BLaER1 (cell line): ENCODE measurements at regions not wholly inside any gene's neighbourhood (a gene's known extent, or its start where the extent isn't known, plus 50 kb on each side); places are given as distances from the start of the nearest gene placed in this dataset.
A peak's percentile ranks its signal among the peaks of the same experiment; 100 is the strongest.

ENCODE experiments used
- H3K27ac ChIP-seq: shearing (Covaris generic); formaldehyde crosslinking; 2 replicates; pipeline ENCODE4 v1.8.1; 2022
- H3K27me3 ChIP-seq: shearing (Covaris generic); formaldehyde crosslinking; 2 replicates; pipeline ENCODE4 v1.8.1; 2022
- H3K36me3 ChIP-seq: shearing (Covaris generic); formaldehyde crosslinking; 2 replicates; pipeline ENCODE4 v1.8.1; 2022
- H3K4me1 ChIP-seq: shearing (Covaris generic); formaldehyde crosslinking; 2 replicates; pipeline ENCODE4 v1.8.1; 2022
- H3K4me2 ChIP-seq: shearing (Covaris generic); formaldehyde crosslinking; 2 replicates; pipeline ENCODE4 v1.8.1; 2022
- H3K4me3 ChIP-seq: shearing (Covaris generic); formaldehyde crosslinking; 2 replicates; pipeline ENCODE4 v1.8.1; 2022
- H3K9ac ChIP-seq: shearing (Covaris generic); formaldehyde crosslinking; 2 replicates; pipeline ENCODE4 v1.8.1; 2022
- H3K9me3 ChIP-seq: shearing (Covaris generic); formaldehyde crosslinking; 2 replicates; pipeline ENCODE4 v1.8.1; 2022
- H4K20me1 ChIP-seq: shearing (Covaris generic); formaldehyde crosslinking; 2 replicates; pipeline ENCODE4 v1.8.1; 2022
- Cebpa-rat ChIP-seq: shearing (Covaris generic); IDR thresholded peaks from 2 replicates; pipeline ENCODE4 v1.8.1; 2022

- H3K4me2 ChIP-seq: no peak overlapping the region
- no peak for TF ChIP-seq Cebpa-rat
- H3K27ac ChIP-seq: no peak overlapping the region
- no peaks in the 10 kb centered on the region for H3K9me3 ChIP-seq
- H3K9ac ChIP-seq: no peak overlapping the region
- H3K36me3 ChIP-seq: no peaks in the 10 kb centered on the region
- H4K20me1 ChIP-seq: no peaks in the 10 kb centered on the region
- no peaks in the 10 kb centered on the region for H3K27me3 ChIP-seq
- H3K4me1 ChIP-seq: no peaks in the 10 kb centered on the region
- no peak overlapping the region for H3K4me3 ChIP-seq
These were observed 261.4 kb downstream of the MAP2K4 start for GRCh38 chr17:12282056-12282455.

DNA sequence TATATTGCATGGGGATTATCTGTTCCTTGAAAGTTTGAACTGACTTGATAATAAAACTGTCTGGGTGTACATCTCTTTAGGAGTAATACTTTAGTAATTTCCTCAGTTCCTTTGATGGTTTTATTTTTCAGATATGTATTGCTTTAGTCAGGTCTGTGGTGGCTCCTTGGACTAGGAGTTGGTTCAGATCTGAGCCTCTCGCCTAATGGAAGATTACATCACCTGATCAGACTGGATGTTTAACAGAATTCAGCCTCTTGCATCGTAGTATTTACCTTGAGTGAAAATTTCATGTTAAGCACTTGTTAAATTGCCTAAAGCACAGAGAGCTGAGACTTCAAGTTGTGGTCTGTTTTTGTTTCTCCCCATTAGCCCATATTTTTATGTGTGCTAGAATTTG, 267.3 kb downstream of the MAP2K4 start:
- no peaks in the 10 kb centered on the region for H3K27me3 ChIP-seq
- TF ChIP-seq Cebpa-rat: no peak
- H3K9ac ChIP-seq: no peak overlapping the region
- no peak overlapping the region for H3K4me2 ChIP-seq
- H3K9me3 ChIP-seq: no peaks in the 10 kb centered on the region
- no peaks in the 10 kb centered on the region for H3K36me3 ChIP-seq
- H3K4me1 ChIP-seq: no peaks in the 10 kb centered on the region
- no peaks in the 10 kb centered on the region for H4K20me1 ChIP-seq
- H3K27ac ChIP-seq: no peak overlapping the region
- H3K4me3 ChIP-seq: no peak overlapping the region

- Histone ChIP-seq H3K4me2 (no peak overlapping the region), H3K27me3 (no peaks in the 10 kb centered on the region), H3K4me3 (no peak overlapping the region), H3K27ac (no peak overlapping the region), H3K9ac (no peak overlapping the region), H3K4me1 (no peaks in the 10 kb centered on the region), H4K20me1 (no peaks in the 10 kb centered on the region), H3K9me3 (no peaks in the 10 kb centered on the region), H3K36me3 (no peaks in the 10 kb centered on the region)
- no peak for TF ChIP-seq Cebpa-rat
These were observed 269.5 kb downstream of the MAP2K4 start for GRCh38 chr17:12290207-12290606.

DNA sequence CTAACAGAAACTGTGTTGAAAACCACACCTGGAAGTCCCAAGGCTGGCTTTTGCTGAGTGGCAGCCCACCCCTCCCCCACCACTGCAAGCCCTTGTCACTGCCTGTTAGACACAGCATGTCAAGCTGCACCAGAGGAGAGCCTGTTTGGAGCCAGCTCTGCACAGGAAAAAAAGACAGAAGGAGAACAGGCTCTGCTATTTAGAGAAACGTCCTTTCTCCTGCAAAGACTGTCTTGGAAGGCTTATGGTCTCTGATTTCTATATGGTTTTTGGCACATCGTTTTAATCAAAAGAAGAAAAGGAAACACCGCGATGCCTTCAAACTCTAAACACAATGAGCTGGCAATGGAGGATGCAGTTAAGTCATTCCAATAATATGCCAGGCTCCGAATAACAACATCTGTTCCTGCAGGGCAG, 275.5 kb downstream of the MAP2K4 start:
- H3K4me3 ChIP-seq: no peak overlapping the region
- peaks cover 10% of the 10 kb centered on the region for H3K4me1 ChIP-seq
- no peaks in the 10 kb centered on the region for H4K20me1 ChIP-seq
- H3K36me3 ChIP-seq: no peaks in the 10 kb centered on the region
- H3K27ac ChIP-seq: no peak overlapping the region
- H3K4me2 ChIP-seq: no peak overlapping the region
- no peaks in the 10 kb centered on the region for H3K9me3 ChIP-seq
- H3K27me3 ChIP-seq: no peaks in the 10 kb centered on the region
- TF ChIP-seq Cebpa-rat: no peak
- H3K9ac ChIP-seq: no peak overlapping the region

DNA sequence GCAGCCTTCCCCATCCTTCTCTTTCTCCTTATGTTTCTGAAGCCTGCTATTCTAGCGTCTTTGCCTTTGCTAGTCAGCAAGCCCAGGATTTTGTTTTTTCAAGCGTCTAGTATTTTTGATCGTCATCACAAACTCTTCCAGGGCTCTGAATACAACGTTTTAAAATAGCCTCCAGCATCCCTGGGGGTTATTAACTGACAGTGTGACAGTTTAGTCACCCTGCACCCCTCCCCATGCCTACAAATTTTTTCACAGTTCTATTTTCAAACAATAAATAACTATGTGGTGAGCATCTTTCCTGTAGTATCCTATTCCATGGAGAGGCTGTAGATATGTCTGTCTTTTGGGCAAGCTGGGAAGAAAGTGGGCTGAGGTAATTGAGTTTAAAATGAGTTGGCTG, 280.9 kb downstream of the MAP2K4 start:
- peaks cover 6% of the 10 kb centered on the region; the same call in 1 of the 2 replicates for H3K9me3 ChIP-seq
- no peaks in the 10 kb centered on the region for H3K36me3 ChIP-seq
- no peaks in the 10 kb centered on the region for H3K27me3 ChIP-seq
- H3K4me2 ChIP-seq: peak overlapping the region; percentile 48
- TF ChIP-seq Cebpa-rat: no peak
- H3K4me1 ChIP-seq: peaks cover 22% of the 10 kb centered on the region
- no peaks in the 10 kb centered on the region for H4K20me1 ChIP-seq
- no peak overlapping the region for H3K4me3 ChIP-seq
- H3K27ac ChIP-seq: no peak overlapping the region
- H3K9ac ChIP-seq: no peak overlapping the region

GRCh38 chr17:12302711-12303110, 282.0 kb downstream of the MAP2K4 start:
- no peak for TF ChIP-seq Cebpa-rat

GRCh38 chr17:12310811-12311210, 290.1 kb downstream of the MAP2K4 start:
- H4K20me1 ChIP-seq: no peaks in the 10 kb centered on the region
- no peak overlapping the region for H3K27ac ChIP-seq
- H3K9ac ChIP-seq: no peak overlapping the region

More at GRCh38 chr17:12302711-12303110, 282.0 kb downstream of the MAP2K4 start:
- Histone ChIP-seq H4K20me1 (no peaks in the 10 kb centered on the region), H3K36me3 (no peaks in the 10 kb centered on the region), H3K4me3 (no peak overlapping the region), H3K4me1 (peaks cover 22% of the 10 kb centered on the region), H3K9me3 (peaks cover 6% of the 10 kb centered on the region; the same call in 1 of the 2 replicates), H3K27me3 (no peaks in the 10 kb centered on the region), H3K4me2 (no peak overlapping the region), H3K9ac (no peak overlapping the region), H3K27ac (no peak overlapping the region)

GRCh38 chr17:12312692-12313091, 292.0 kb downstream of the MAP2K4 start:
- Histone ChIP-seq H3K4me3 (no peak overlapping the region), H3K4me1 (no peaks in the 10 kb centered on the region), H3K27me3 (no peaks in the 10 kb centered on the region; the same call in 1 of the 2 replicates), H3K27ac (no peak overlapping the region), H3K36me3 (no peaks in the 10 kb centered on the region), H3K9ac (no peak overlapping the region), H3K9me3 (peaks cover 24% of the 10 kb centered on the region), H3K4me2 (no peak overlapping the region), H4K20me1 (no peaks in the 10 kb centered on the region)
- TF ChIP-seq Cebpa-rat: no peak

More at GRCh38 chr17:12310811-12311210, 290.1 kb downstream of the MAP2K4 start:
- Histone ChIP-seq H3K36me3 (no peaks in the 10 kb centered on the region), H3K27me3 (no peaks in the 10 kb centered on the region), H3K4me2 (no peak overlapping the region), H3K4me3 (no peak overlapping the region), H3K9me3 (peaks cover 24% of the 10 kb centered on the region), H3K4me1 (no peaks in the 10 kb centered on the region)
- no peak for TF ChIP-seq Cebpa-rat

DNA sequence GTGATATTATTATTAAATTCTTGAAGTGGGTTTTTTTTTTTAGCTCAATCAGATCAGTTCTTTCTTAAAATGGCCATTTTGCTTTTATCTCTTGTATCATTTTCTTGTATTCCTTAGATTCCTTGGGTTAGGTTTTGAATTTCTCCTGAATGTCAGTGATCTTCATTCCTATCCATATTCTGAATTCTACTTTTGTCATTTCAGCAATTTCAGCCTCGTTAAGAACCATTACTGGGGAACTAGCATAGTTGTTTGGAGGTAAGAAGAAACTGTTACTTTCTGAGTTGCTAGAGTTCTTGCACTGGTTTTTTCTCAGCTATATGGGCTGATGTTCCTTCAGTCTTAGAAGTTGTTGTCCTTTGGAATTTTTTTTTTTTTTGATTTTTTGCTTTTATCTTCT, 293.1 kb downstream of the MAP2K4 start:
- Histone ChIP-seq H4K20me1 (no peaks in the 10 kb centered on the region), H3K27ac (no peak overlapping the region)
- TF ChIP-seq Cebpa-rat: no peak

DNA sequence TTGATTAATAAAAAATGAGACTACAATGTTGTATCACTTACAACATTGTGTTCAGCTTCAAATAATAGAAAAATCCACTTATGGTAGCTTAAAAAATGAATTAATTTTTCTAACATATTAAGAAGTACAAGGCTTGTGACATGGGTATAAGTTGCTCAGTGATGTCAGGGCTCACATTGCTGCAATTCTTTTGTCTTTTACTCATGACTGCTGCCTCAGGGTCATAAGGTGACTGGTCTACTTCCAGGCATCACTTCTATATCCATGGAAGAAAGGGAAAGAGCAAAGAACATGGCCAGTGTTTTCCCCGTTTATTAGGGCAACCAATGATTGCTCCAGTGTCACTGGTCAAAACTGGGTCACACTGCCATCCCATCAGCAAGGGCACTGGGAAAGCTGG, 295.3 kb downstream of the MAP2K4 start:
- Histone ChIP-seq H3K36me3 (no peaks in the 10 kb centered on the region), H3K9me3 (peaks cover 24% of the 10 kb centered on the region)
- TF ChIP-seq Cebpa-rat: no peak

More for the DNA sequence above, 293.1 kb downstream of the MAP2K4 start:
- H3K4me1 ChIP-seq: no peaks in the 10 kb centered on the region
- H3K9ac ChIP-seq: no peak overlapping the region
- H3K36me3 ChIP-seq: no peaks in the 10 kb centered on the region
- H3K4me3 ChIP-seq: no peak overlapping the region
- H3K27me3 ChIP-seq: no peaks in the 10 kb centered on the region; the same call in 1 of the 2 replicates
- no peak overlapping the region for H3K4me2 ChIP-seq
- H3K9me3 ChIP-seq: peaks cover 24% of the 10 kb centered on the region

More for the DNA sequence above, 295.3 kb downstream of the MAP2K4 start:
- Histone ChIP-seq H3K4me2 (no peak overlapping the region), H3K27ac (no peak overlapping the region), H3K4me1 (no peaks in the 10 kb centered on the region), H3K27me3 (no peaks in the 10 kb centered on the region; the same call in 1 of the 2 replicates), H4K20me1 (no peaks in the 10 kb centered on the region), H3K9ac (no peak overlapping the region), H3K4me3 (no peak overlapping the region)
